ENCODE measurements at regions not wholly inside any gene's neighbourhood (a gene's known extent, or its start where the extent isn't known, plus 50 kb on each side); places are given as distances from the start of the nearest gene placed in this dataset.

- Histone ChIP-seq H2AFZ (ENCODE audit: low read depth, low read length, severe bottlenecking) (no peak overlapping the region), H3K4me3 (ENCODE audit: insufficient read depth, low read length, poor library complexity, severe bottlenecking) (no peak overlapping the region), H3K4me2 (ENCODE audit: low read depth, low read length, poor library complexity, severe bottlenecking) (no peak overlapping the region), H3K9me3 (ENCODE audit: insufficient read depth, low read length) (no peaks in the 10 kb centered on the region), H3K27me3 (ENCODE audit: low read length) (no peaks in the 10 kb centered on the region), H4K20me1 (ENCODE audit: low read depth, low read length) (no peaks in the 10 kb centered on the region), H3K9ac (ENCODE audit: low read length) (no peak overlapping the region), H3K9me2 (replicated peaks; ENCODE audit: insufficient read depth, low read length) (no peaks in the 10 kb centered on the region), H3K36me3 (ENCODE audit: low read length) (no peaks in the 10 kb centered on the region), H3K79me2 (ENCODE audit: insufficient read depth, low read length) (no peaks in the 10 kb centered on the region), H3K27ac (ENCODE audit: low read depth, low read length) (no peak overlapping the region), H3F3A (ENCODE audit: insufficient read depth) (no peaks in the 10 kb centered on the region)
- TF ChIP-seq CTCF (IDR thresholded peaks at IDR 0.05; ENCODE audit: insufficient read depth, low read length, poor library complexity, severe bottlenecking) (no peak), EZH2phosphoT487 (conservative IDR thresholded peaks at IDR 0.05; ENCODE audit: low read length) (no peak)
Measured at GRCh38 chr2:83115155-83115554, 1343.9 kb downstream of the SUCLG1 start.

GRCh38 chr2:83113953-83114352 lies 1345.1 kb downstream of the SUCLG1 start:
- Histone ChIP-seq H3K9ac (ENCODE audit: low read length) (no peak overlapping the region), H3K79me2 (ENCODE audit: insufficient read depth, low read length) (no peaks in the 10 kb centered on the region), H3K9me2 (replicated peaks; ENCODE audit: insufficient read depth, low read length) (no peaks in the 10 kb centered on the region), H3F3A (ENCODE audit: insufficient read depth) (no peaks in the 10 kb centered on the region), H3K9me3 (ENCODE audit: insufficient read depth, low read length) (no peaks in the 10 kb centered on the region), H4K20me1 (ENCODE audit: low read depth, low read length) (no peaks in the 10 kb centered on the region), H3K27me3 (ENCODE audit: low read length) (no peaks in the 10 kb centered on the region), H2AFZ (ENCODE audit: low read depth, low read length, severe bottlenecking) (no peak overlapping the region), H3K36me3 (ENCODE audit: low read length) (no peaks in the 10 kb centered on the region), H3K4me2 (ENCODE audit: low read depth, low read length, poor library complexity, severe bottlenecking) (no peak overlapping the region), H3K4me3 (ENCODE audit: insufficient read depth, low read length, poor library complexity, severe bottlenecking) (no peak overlapping the region), H3K27ac (ENCODE audit: low read depth, low read length) (no peak overlapping the region)
- TF ChIP-seq CTCF (IDR thresholded peaks at IDR 0.05; ENCODE audit: insufficient read depth, low read length, poor library complexity, severe bottlenecking): no peak
- no peak for TF ChIP-seq EZH2phosphoT487 (conservative IDR thresholded peaks at IDR 0.05; ENCODE audit: low read length)

- no peak for TF ChIP-seq EZH2phosphoT487 (conservative IDR thresholded peaks at IDR 0.05; ENCODE audit: low read length)
- TF ChIP-seq CTCF (IDR thresholded peaks at IDR 0.05; ENCODE audit: insufficient read depth, low read length, poor library complexity, severe bottlenecking): no peak
- no peak overlapping the region for H3K4me3 ChIP-seq (ENCODE audit: insufficient read depth, low read length, poor library complexity, severe bottlenecking)
- H3K9me2 ChIP-seq (replicated peaks; ENCODE audit: insufficient read depth, low read length): no peaks in the 10 kb centered on the region
- no peaks in the 10 kb centered on the region for H3F3A ChIP-seq (ENCODE audit: insufficient read depth)
- no peak overlapping the region for H3K9ac ChIP-seq (ENCODE audit: low read length)
- H3K27me3 ChIP-seq (ENCODE audit: low read length): no peaks in the 10 kb centered on the region
- no peak overlapping the region for H3K4me2 ChIP-seq (ENCODE audit: low read depth, low read length, poor library complexity, severe bottlenecking)
- H3K27ac ChIP-seq (ENCODE audit: low read depth, low read length): no peak overlapping the region
- no peaks in the 10 kb centered on the region for H3K79me2 ChIP-seq (ENCODE audit: insufficient read depth, low read length)
- H2AFZ ChIP-seq (ENCODE audit: low read depth, low read length, severe bottlenecking): no peak overlapping the region
- H3K36me3 ChIP-seq (ENCODE audit: low read length): no peaks in the 10 kb centered on the region
- no peaks in the 10 kb centered on the region for H4K20me1 ChIP-seq (ENCODE audit: low read depth, low read length)
- no peaks in the 10 kb centered on the region for H3K9me3 ChIP-seq (ENCODE audit: insufficient read depth, low read length)
Measured at GRCh38 chr2:83112858-83113257, 1346.2 kb downstream of the SUCLG1 start.

Measured in SU-DHL-6 (cell line).